HuH-7.5 (cell line): ENCODE measurements at regions not wholly inside any gene's neighbourhood (a gene's known extent, or its start where the extent isn't known, plus 50 kb on each side); places are given as distances from the start of the nearest gene placed in this dataset.
"Not testable (repeated sequence)": the region's sequence is repeated elsewhere in the genome, so short reads cannot be mapped to it uniquely, and the experiment has no call there.

Experiments
- DNase-seq: peaks from one replicate; pipeline ENCODE4 v3.0.0; 2011; ENCODE audit warnings: low spot score

DNA sequence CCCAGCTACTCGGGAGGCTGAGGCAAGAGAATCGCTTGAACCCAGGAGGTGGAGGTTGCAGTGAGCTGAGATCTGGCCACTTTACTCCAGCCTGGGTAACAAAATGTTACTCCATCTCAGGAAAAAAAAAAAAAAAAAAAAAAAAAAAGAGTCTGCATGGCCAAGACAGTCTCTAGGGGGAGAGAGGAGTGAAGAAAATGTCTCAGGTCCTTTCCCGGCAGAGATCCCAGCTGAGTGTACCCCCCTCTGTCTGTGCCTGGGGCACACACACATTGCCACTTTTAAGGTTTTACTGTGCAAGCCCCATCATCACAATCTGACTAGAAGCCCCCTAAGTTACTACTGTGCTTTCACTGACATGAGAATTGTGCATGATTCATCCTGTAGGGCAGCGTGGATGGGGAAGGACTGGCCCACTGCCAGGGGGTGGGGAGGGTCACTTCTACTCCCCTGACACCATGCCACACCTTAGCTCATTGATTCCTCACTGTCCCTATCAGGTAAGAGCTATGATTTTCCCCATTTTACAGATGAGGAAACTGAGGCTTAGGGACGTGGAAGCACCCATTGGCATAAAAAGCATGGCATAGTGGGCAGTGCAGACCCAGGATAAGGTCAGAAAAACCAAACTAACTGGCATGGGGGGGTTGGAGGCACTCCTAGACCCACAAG, 102.3 kb upstream of the LARP1 start:
- no peak for DNase-seq

DNA sequence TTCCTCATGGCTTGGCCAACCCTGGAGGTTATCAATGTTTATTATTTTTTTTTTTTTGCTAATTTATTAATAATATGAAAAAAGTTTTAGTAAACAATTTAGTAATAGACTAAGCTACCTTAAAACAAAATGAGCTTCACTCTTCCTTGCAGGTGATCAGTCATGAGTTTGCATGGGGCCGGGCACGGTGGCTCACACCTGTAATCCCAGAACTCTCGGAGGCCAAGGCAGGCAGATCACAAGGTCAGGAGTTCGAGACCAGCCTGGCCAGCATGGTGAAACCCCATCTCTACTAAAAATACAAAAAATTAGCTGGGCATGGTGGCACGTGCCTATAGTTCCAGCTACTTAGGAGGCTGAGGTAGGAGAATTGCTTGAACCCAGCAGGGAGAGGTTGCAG, 103.4 kb upstream of the LARP1 start:
- DNase-seq, result not testable (repeated sequence)

DNA sequence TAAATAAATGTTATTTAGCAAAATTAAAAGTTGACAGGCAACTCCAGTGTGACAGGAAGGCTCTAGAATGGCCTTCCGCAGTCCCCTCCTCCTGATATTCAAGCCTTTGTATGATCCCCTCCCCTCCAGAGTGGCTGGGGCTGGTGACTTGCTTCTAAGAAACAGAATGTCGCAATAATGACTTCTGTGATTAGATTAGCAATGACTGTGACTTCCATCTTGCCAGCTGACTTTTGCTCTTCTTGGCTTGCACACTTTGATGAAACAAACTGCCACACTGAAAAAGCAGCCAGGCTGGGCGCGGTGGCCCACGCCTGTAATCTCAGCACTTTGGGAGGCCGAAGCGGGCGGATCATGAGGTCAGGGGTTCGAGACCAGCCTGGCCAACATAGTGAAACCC, 106.5 kb upstream of the LARP1 start:
- no peak for DNase-seq

DNA sequence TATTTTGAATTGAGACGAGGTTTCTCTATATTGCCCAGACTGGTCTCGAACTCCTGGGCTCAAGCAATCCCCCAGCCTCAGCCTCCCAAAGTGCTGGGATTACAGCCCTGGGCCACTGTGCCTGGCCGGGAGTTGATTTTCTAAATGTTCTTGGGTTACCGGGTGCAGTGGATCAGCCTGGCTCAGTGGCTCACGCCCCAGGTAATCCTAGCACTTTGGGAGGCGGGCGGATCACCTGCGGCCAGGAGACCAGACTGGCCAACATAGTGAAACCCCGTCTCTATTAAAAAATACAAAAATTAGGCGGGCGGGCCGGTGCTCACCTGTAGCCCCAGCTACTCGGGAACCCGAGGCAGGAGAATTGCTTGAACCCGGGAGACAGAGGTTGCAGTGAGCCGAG, 106.9 kb upstream of the LARP1 start:
- no peak for DNase-seq

DNA sequence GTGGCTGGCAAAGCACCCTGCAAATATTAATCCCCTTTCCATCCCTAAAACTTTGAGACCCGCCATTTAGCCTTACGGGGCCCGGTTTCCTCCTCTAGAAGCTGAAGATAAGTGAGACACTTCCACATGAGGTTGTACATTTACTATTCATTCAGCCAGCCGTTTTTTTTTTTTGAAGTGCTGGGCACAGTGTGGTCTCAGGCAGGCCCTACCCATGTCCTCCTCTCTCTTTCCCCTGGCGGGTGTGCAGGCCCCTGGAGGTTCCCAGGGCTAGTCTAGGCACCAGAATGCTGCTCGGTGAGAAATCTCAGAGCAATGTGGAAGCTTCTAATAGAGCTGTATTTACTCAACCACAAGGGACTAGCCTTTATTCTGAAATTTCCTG, 107.4 kb upstream of the LARP1 start:
- DNase-seq, result no peak

DNA sequence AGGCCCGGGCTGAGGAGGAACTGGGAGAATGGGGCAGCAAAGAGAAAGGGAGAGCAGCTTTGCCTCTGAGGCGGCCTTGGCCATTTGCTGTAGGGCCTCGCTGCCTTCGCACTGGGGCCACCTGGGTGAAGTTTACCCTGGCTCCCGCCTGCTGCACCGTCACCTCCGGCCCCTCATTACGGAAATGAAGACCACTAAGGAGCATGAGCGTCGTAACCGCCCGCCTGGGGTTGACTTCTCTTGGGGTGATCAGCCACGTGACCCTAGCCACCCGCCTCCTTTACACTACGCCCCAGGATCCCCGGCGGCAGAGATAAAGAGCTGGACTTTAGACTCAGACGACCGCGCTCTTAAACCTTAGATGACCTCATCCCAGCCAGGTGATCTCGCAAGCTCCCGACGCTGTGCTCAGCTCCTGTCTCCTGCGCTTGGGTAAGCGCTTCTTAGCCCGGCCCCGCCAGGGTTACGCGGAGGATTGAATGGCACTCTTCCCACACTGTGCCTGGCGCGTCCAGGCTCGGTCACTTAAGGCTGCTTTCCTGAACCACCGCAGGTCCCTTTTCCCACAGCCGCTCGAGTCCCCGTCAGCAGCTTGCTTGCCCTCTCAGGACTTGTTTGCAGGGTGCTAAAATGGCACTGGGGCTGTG, 107.9 kb upstream of the LARP1 start:
- DNase-seq, result peak; percentile 90

DNA sequence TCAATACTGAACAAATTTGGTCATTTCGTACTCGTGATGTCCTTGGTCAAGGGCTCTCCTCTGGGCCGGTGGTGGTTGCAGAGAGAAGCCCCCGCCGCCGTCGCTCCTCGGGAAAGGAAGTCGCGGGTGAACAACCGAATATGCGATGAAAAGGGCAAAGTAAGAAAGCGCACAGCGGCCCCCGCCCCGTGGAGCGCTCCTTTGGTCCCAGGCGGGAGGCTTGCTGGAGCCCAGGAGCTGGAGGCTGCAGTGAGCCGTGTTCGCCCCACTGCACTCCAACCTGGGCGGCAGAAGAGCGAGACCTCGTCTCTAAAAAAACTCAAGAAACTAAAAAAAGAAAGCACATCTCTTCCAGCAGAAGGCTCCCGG, 108.4 kb upstream of the LARP1 start:
- DNase-seq, result no peak

DNA sequence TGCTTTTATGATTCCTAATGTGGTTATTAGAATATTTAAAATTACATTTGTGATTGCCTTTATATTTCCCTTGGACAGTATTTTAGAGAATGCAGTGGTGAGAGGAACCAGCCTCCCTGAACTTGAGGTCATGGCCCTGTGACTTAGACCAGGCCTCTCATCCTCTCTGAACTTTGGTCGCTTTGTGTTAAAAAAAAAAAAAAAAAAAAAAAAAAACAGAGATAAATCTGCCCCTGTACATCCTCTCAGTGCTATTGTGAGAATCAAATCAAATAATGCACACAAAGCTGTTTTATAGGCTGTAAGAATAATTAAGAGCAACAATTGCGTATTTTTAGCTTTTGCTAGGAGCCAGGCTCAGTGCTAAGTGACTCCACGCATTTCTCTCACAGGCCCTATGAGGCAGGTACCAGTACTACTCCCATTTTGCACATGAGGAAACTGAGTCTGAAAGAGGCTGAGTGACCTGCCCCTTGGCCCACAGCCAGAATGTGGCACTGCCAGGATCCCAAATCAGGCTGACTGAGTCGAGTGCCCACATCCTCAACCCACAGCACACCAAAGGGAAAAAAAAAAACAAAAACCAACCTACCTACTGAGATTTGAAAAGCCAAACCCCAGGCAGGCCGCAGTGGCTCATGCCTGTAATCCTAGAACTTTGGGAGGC, 110.3 kb upstream of the LARP1 start:
- no peak for DNase-seq

DNA sequence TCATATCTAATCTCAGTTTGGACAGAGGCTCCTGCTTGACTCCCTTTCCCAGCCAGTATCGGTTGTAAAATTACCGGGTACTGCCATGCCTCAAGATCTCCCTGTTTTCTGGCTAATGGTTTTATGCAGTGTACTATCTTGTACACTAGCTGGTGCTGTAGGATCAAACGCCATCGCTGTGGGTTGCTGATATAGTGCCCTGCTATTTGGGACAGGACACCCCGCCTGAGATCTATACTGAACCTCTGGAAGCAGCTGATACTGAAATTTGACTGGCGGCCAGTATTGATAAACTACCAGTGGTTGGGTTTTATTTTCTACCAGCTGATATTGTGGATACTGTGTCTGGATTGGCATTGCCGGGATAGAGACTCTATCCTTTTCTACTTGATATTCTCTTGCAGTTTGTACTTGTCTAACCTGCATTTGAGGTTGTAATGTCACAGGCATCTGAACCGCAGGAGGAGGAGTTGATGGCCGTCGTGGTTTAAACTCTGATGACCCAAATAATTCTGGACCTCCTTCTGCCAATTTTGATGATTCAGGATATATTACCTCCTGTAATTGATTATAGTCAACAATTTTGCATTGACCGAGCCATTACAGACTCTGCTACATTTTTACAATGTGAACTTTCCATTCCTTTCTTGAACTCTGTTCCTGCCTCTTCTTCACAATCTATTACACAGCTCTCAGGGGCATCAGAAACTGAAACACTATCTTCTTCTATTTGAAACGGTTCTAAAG, 112.5 kb upstream of the LARP1 start:
- no peak for DNase-seq

DNA sequence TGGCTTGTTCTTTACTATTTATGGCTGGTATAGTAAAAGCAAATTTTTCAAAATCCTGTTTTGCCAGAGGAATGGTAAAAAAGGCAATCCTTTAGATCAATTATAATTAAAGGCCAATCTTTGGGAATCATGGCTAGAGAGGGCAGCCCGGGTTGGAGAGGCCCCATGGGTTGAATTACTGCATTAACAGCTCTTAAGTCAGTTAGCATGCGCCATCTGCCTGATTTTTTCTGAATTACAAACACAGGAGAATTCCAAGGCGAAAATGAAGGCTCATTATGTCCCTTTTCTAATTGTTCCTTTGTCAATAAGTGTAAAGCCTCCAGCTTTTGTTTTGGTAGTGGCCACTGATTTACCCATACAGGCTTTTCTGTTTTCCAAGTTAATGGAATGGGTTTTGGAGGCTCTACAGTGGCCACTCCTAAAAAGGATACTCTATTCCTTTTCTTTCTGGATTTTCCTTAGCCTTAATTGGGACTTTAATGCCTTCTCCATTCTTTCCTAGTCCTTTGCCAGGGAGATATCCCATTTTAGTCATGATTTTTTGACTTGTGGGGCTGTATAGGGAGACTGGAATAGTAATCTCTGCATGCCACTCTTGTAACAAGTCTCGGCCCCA, 114.9 kb upstream of the LARP1 start:
- not testable (repeated sequence) for DNase-seq

DNA sequence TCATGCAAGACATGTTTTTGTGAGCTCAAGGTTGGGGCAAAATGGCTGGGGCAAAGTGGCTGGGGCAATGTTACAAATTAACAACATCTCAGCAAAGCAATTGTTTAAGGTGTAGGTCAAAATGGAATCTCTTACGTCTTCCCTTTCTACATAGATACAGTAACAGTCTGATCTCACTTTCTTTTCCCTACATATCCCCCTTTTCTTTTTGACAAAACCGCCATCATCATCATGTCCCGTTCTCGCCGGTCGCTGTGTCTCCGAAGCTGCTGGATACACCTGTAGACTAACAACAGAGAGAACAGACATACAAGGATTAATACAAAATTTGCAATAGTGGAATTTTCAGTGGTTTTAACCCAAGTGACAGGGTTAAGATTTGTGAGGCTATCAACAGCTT, 118.4 kb upstream of the LARP1 start:
- DNase-seq, result not testable (repeated sequence)

DNA sequence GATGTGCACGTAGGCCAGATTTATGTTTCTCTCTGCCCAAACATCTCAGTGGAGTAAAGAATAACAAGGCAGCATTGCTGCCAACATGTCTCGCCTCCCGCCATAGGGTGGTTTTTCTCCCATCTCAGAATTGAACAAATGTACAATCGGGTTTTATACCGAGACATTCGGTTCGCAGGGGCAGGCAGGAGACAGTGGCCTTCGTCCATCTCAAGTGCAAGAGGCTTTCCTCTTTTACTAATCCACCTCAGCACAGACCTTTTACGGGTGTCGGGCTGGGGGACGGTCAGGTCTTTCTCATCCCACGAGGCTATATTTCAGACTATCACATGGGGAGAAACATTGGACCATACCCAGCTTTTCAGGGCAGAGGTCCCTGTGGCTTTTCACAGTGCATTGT, 118.9 kb upstream of the LARP1 start:
- DNase-seq, result not testable (repeated sequence)

DNA sequence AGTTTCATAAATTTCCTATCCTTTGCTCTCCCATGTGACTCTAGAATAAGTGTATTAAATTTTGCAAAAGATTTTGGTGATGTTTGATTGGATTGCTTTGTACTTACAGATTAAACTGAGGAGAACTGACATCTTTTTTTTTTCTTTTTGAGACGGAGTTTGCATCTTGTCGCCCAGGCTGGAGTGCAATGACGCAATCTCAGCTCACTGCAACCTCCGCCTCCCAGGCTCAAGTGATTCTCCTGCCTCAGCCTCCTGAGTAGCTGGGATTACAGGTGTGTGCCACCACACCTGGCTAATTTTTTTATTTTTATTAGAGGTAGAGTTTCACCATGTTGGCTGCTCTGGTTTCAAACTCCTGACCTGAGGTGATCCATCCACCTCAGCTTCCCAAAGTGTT, 121.4 kb upstream of the LARP1 start:
- not testable (repeated sequence) for DNase-seq

DNA sequence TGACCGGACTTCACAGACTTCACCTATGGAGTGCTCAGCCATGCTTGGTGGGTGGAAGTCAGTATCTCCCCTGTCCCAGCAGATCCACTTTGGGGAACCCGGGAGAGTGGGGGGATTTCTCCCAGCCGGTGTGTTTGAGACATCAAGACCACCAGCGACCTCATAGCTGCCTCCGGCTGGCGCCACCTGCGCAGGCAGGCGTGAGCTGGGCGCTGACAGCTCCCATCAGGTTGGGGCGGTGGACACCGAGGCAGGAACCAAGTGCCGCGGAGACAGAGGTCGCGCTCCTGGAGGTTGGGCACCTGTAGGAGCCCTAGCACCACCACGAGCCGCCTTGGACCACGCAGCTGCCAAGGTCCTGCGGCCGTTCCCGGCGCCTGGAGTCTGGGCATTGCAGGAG, 124.0 kb upstream of the LARP1 start:
- DNase-seq, result no peak

DNA sequence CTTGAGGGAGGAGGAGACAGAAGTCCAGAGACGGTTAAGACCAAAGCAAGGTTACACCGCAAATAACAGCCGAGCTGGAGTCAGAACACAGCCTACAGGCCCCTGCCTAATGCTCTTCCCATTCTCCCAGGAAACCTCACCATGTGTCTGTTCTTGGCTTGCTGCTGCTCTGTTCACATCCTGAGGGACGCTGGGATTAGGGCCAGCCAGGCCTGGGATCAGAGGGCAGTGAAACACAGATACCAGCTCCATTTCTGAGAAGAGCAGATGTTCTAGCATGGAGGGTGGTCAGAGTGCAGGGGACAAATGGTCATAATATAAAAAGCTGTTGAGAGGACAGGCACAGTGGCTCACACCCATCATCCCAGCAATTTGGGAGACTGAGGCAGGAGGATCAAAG, 124.8 kb upstream of the LARP1 start:
- no peak for DNase-seq

DNA sequence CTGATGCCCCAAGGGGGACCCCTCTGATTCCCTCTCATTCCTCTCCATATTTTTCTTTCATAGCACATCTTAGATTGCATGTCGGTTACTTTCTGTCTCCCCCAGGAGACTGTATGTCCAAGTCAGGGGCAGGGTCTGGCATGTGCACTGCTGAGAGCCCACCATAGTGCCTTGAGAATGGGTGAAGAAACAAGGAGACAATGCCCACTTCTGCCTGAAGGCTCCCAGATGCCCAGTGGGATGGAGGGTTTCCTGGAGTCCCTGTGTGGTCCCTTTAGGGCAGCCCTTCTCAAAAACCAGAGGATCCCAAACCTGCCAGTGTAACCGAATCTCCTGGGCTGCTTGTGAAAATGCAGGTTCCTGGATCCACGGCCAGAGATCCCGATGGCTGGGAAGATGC, 126.5 kb upstream of the LARP1 start:
- no peak for DNase-seq

DNA sequence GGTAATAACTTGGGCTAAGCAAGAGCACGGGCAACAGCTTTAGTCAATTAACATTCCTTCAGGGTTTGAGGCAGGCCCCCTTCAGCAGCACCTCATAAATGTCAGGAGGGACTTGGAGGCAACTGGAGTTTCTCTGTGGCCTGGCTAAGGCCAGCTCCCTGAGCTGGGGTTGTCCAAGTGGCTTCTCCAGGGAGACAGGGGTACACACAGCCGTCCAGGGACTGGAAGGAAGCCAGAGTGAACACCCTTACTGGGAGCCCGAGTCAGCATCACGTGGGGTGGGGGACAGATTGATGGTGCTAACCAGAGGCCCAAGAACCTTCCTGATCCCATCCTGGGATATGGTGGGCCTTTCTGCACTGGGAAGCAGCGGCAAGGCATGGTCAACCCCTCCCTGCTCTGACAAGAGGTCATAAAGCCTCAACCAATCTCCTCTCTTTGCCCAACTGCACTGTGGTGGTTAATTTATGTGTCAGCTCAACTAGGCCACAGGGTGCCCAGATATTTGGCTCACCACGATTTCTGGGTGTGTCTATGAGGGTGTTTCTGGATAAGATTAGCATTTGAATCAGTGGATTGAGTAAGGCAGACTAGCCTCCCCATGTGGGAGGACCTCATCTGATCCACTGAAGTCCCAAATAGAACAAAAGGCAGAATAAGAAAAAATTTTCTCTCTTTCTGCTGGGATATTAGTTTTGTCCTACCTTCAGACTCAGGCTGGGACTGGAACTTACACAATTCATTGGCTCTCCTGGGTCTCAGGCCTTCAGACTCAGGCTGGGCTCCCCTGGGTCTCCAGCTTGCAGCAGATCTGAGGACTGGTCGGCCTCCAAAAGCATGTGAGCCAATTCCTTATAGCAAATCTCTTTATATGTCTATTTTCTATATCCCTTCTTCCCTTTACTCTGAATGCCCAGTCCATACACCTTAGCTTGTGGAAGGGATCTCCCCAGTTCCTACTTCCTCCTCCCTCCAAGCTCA, 127.2 kb upstream of the LARP1 start:
- no peak for DNase-seq

DNA sequence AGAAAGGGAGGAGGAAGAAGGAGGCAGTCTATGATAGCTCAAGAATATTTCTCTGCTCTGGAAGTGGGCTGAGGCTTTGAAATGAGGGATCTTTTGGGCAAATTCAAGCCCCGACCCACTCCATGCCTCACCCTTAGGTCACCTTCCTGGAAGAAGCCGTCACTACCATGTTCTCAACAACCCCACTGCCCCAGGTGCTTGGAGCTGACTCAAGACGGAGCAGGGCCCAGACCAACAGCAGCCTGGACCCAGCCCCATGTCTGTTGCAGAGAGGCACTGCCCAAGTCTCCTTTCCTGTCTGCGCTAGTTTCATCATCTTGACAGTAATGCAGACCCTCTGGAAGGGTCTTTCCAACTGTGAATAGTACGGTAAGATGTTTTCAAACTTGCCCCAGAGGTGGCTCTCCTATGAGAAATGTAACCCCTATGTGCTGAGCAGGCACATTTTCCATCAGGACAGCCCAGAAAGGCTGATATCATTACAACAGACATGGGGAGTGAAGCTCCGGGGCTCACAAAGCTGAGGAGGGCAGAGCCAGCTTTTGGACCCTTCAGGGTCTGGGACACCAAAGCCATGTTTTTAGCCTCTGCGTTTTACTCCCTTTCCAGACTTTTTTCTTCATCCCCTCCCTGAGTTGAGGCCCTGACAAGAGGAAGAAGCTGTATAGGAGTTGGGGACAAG, 128.2 kb upstream of the LARP1 start:
- no peak for DNase-seq

DNA sequence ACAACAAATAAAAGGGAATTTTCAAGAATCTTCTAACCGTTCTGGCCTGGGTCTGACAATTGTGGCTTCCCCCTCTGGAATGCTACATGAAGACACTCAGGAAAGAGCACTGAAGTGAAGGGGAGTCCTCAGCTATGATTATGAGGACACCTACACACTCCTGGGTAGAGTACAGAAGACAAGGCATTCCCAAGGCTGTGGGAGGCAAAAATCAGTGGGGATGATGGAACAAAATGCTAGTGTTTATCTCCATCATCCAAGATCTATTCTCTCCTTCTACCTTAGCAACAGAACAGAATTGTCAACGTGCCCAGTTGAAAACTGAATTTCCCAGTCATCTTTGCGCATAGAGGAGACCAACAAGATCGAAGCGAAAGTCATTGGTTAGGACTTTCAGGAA, 130.1 kb upstream of the LARP1 start:
- no peak for DNase-seq

DNA sequence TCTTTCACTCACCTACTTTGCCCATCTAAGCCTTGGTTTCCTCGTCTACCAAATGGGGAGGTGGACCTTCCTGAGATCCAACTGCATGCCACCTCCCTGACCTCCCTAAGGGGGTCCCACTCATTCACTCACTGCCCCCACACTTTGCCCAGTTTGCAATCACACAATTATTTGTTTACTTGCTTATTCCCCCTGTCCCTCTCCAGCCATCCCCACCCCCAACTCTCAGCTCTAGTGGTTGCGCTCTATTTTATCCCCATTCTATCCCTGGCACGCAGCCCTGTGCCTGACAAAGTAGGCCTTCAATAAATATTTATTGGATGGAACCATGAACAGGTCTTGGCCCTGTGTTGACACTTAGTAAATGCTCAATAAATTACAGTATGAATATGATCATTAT, 130.8 kb upstream of the LARP1 start:
- DNase-seq, result no peak

DNA sequence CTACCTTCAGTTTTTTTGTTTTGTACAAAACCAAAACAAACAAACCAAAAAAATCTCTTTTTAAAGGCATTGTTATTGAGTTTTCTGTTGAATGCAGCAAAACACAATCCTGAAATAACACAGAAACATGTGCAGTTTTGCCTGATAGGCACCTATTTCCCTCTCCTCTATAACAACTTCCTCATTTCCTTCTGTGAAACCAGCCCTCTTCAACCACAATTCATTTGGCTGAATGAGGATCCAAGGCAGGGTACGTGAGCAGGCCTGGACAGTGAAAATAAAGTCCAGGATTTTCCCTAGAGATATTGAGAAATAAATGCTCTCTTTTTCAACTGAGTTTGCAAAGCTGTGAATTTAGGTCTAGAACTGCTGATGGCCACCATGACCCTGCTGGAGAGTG, 134.8 kb upstream of the LARP1 start:
- no peak for DNase-seq
